Kasumi-1 (cell line): ENCODE measurements at regions not wholly inside any gene's neighbourhood (a gene's known extent, or its start where the extent isn't known, plus 50 kb on each side); places are given as distances from the start of the nearest gene placed in this dataset.
A peak's percentile ranks its signal among the peaks of the same experiment; 100 is the strongest.

Experiments used
- DNase-seq, 2 experiments: peaks; one replicate each; lab custom pipeline; 2025; lab: John Stamatoyannopoulos, UW

GRCh38 chr11:87428266-87428665 is 390.5 kb downstream of the TMEM135 start:
- DNase-seq = no peak

DNA sequence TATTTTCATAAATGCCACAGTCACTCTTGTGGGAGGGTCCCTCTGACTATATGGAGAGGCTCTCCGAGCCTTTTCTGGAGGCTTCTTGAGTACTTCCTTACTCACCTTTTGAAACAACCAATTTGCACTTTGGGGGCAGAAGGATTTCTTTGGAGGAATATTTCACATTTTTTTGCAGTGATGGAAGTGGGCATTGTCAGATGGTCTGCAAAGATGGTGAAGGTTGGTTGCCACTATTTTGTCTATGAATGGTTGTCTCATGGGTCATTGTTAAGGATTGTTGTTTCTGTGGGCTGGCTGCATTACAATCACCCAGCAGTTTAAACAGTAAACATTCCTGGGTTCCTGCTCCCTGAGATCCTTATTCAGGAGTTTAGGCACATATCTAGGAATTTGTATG is 388.2 kb downstream of the TMEM135 start:
- DNase-seq = no peak

GRCh38 chr11:87425391-87425790 is 387.7 kb downstream of the TMEM135 start:
- DNase-seq = no peak

DNA sequence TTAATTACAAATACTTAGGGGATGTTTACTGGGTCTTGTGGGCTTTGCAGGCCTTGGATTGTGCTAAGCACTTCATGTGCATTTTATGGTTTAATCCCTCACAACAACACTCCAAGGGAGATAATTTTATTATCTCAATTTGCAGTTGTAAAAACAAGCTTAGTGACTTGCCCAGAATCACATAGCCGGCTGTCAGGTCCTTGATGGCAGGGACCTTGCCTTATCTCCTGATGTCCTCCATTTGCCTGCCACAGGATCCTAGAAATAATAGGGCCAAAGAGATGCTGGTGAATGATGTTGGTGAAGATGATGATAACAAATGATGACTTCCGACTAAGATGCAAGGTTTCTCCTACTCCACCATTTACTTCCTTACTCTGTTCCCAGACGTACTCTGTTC is 385.4 kb downstream of the TMEM135 start:
- no peak for DNase-seq

- no peak for DNase-seq
Measured at GRCh38 chr11:87422566-87422965, 384.8 kb downstream of the TMEM135 start.

- peak; percentile 85 to 91 for DNase-seq
Measured at GRCh38 chr11:87421422-87421821, 383.7 kb downstream of the TMEM135 start.

- no peak for DNase-seq
Measured at GRCh38 chr11:87417951-87418350, 380.2 kb downstream of the TMEM135 start.

GRCh38 chr11:87405843-87406242 is 368.1 kb downstream of the TMEM135 start:
- DNase-seq = no peak

DNA sequence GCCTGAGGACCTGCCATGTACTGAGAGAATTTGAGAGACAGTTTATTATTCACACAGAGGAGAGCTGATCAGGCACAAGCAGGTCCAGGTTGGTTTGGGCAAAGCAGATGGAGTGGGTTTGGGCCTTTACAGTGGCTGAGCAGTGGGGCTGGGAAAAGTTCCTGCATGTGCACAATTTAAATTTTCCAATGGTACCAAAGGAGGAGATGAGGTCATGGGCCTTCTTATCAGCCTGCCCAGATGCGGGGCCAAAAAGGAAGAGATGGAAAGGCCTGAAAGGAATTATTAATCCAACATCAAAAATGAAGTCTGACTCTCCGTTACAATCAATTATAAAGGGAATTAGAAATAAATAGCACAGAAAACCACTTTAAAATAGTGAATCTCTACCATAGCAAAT is 367.6 kb downstream of the TMEM135 start:
- no peak for DNase-seq

- DNase-seq = no peak
Measured at GRCh38 chr11:87401653-87402052, 363.9 kb downstream of the TMEM135 start.

GRCh38 chr11:87399341-87399740 is 361.6 kb downstream of the TMEM135 start:
- DNase-seq = no peak

DNA sequence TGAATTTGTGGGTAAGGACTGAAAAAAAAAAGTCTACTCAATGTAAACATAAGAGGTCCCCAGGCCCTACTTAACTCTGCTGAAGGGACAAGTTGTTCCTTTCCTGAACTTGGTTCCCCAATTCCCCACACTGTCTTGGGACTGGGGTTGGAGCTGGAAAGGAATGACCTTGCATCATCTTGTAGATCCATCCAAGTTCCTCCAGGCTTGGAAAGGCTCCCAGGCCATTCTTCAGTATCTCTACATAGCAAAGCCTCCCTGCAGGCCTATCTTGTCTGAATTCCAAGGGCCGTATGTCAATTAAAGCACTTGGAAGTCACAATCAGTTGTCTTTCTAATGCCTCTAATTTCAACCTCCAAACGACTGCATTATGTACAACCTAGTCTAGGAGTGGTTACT is 361.2 kb downstream of the TMEM135 start:
- DNase-seq = no peak

- peak; percentile 26 to 41 for DNase-seq
Measured at GRCh38 chr11:87397011-87397865, 359.5 kb downstream of the TMEM135 start.

- DNase-seq = no peak
Measured at GRCh38 chr11:87394924-87395323, 357.2 kb downstream of the TMEM135 start.

DNA sequence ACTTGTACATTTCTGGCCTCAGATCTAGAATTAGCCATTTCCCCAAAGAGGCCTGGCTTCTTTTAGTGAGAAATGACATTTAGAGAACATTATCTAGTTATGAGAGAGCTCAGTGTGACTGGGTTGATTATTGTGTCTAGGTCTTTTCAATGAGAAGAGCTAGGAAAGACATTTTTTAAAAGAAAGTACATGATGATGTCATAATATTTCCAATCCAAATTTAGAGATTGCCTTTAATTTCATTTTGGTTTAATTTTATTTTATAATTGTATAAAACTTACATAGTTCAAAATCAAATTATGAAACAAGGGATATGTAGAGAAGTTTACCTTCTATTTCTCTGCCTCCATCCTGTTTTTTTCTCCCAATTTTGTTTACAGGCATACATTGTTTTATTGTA is 354.9 kb downstream of the TMEM135 start:
- no peak for DNase-seq

DNA sequence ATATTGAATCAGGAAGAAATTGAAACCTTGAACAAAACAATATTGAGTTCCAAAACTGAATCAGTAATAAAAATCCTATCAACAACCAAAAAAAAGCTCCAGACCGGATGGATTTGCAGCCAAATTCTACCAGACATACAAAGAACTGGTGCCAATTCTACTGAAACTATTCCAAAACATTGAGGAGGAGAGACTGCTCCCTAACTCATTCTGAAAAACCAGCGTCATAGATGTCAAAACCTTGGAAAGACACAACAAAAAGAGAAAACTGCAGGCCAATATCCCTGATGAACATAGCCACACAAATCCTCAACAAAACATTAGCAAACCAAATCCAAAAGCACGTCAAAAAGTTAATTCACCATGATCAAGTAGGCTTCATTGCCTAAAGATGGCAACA is 353.8 kb downstream of the TMEM135 start:
- DNase-seq = no peak

- no peak for DNase-seq
Measured at GRCh38 chr11:87384078-87384729, 346.5 kb downstream of the TMEM135 start.

DNA sequence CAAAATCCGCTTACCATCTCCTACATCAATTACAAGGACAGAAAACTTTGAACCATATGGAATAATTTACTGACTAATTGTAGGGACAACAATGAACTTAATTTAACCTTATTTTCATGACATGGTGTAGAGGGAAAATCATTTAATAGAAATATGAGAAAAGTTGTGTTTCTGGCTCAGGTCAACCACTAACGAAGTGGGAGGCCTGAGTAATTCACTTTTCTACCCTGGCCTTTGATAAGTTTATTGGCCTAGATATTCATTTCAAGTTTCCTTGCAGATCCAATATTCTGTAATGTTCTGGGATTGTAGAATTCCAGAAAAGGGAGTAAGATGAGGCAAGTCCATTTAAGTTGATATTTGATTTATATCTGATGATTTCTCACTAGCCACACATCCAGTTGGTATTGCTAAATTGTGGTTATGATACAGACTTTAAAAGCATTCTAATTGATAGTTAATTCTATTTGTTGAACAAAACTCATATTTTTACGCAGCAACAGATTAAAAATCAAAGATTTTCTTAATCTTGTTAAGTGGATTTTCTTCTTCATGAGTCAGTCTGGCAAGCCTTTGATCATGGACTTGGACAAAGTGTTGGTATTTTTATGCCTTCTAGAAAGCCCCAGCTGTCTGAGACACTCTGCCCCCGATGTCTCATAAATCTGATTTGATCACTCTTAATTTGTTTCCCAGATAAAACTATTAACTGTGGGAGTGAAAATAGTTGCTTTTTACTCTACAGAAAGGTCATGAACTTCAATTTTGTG is 336.5 kb downstream of the TMEM135 start:
- no peak for DNase-seq
